HG02884 (cell line): ENCODE measurements at regions not wholly inside any gene's neighbourhood (a gene's known extent, or its start where the extent isn't known, plus 50 kb on each side); places are given as distances from the start of the nearest gene placed in this dataset.
"Not testable (repeated sequence)": the region's sequence is repeated elsewhere in the genome, so short reads cannot be mapped to it uniquely, and the experiment has no call there.

Source experiments
- ATAC-seq: cut with Tn5 transposase; IDR thresholded peaks from one replicate; pipeline ENCODE4 v1.9.1; 2021; ENCODE audit warnings: mild to moderate bottlenecking, moderate library complexity; ENCODE audit not compliant: unreplicated experiment

DNA sequence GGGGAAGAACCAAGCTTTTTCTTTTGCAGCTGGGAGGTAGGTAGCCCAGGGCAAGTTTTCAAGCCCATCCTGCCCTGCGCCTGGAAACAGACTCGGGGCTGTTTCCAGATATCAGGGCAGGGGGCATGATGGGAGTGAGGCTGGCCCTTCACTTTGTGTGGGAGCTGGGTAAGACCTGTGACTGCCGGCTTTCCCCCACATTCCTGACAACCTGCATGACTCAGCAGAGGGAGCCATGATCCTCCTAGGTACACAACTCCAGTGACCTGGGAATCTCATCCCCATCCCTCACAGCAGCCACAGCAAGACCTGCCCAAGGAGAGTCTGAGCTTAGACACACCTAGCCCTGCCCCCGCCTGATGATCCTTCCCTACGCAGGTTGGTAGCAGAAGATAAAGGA lies 280.8 kb downstream of the SOX4 start:
- ATAC-seq: no peak

DNA sequence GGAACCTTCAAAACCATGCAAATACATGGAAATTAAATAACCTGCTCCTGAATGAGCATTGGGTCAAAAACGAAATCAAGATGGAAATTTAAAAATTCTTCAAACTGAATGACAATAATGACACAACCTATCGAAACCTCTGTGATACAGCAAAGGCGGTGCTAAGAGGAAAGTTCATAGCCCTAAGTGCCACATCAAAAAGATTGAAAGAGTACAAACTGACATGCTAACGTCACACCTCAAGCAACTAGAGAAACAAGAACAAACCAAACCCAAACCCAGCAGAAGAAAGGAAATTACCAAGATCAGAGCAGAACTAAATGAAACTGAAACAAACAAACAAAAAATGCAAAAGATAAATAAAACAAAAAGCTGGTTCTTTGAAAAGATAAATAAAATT lies 283.5 kb downstream of the SOX4 start:
- not testable (repeated sequence) for ATAC-seq

DNA sequence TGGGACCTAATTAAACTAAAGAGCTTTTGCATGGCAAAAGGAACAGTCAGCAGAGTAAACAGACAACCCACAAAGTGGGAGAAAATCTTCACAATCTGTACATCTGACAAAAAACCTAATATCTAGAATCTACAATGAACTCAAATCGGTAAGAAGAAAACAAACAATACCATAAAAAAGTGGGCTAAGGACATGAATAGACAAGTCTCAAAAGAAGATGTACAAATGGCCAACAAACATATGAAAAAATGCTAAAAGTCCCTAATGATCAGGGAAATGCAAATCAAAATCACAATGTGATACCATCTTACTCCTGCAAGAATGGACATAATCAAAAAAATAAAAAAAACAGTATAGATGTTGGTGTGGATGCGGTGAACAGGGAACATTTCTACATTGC lies 286.7 kb downstream of the SOX4 start:
- not testable (repeated sequence) for ATAC-seq

DNA sequence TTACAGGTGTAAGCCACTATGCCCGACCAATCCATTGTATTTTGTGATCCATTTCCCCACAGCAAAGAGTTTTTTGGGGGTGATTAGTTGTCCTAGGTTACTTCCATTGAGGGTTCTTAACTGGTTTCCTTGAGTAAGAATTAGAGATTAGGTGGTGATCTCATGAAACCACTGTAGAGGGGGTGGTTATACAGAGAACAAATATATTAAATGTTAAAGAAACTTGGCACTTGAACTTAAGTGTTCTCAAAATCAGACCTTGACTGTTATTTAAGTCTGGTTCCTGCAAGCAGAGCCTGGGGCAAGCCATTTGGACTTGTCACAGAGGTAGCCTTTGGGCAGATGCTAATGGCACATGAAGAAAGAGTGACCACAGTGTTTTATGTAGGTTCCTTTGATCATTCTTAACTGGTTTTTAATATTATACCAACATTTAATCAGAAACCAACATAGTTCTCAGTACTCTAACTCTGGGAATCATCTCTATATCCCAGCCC lies 288.5 kb downstream of the SOX4 start:
- no peak for ATAC-seq

DNA sequence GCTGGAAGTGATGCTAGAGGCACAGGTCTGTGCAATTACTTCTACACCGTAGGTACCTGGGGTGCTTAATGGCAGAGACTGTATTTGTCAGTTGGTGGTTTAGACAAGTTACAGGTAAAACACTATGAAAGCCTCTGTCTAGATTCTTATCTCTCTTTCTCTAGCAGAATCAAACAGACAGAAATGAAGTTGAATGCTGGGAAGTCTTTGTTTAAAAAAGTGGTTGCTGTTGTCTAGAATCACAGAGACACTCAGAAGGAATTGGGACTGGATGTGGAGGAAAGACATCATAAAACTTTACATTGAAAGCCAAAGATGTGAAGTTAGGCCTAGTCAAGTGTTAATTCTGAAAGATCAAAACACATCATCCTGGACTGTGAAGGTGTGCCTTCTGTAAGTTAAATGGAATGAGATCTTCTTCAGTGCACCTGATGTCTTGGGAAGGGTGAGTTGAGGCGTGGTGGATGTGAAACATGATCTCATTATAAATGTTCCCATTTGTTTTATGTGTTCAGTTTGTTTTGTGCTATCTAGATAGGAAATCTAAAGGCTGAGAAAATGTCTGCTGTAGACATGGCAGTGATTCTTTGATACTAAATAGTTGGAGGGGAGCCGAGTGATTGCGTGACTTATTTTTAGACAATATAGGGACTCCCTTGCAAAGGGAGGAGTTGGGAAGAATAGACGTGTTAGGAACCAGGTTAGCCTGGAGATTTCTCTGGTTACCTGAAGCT lies 290.2 kb downstream of the SOX4 start:
- no peak for ATAC-seq

DNA sequence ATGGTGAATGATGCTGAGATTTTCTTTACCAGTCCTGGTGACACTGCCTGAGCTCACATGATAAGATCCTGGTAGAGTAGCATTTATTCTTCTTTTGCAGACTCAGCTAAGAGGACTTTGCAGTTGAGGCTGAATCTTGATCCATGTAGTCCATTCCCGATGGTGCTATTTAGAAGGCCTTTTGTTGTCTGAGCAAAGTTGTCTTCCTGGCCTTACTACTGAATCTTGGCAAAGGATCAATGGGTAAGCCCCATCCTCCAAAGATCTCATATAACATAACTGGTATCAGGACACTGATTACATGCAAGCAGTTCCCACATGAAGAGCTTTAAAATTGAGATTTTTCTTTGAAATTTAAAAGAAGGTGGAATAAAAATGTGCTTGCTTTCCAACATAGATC lies 291.6 kb downstream of the SOX4 start:
- ATAC-seq: no peak

DNA sequence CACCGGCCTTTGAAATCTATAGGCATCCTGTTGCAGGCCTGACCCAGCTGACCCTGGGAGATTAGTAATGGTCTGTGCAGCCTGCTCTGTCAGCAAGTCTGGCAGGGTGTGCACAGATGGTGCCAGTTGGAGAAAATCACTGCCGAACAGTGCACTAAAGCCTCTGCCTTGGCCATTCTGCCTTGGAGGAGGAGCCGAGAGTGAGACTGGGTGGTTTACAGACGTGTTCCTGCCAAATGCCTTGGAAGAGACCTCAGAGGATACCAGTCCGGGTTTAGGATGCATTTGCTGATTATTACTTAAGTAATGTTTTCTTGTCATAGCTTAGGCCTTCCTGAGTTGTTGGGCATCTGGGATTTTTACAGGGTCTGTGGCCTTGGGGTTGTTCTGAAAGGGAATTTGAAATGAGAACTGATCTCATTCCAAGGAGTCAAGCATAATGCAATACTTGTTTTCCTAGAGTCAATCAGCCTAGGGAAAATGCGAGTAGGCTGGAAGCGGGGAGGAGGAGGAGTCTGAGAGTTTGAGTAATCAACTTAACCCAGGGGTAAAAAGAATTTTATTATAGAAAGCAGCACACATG lies 292.1 kb downstream of the SOX4 start:
- ATAC-seq: no peak

DNA sequence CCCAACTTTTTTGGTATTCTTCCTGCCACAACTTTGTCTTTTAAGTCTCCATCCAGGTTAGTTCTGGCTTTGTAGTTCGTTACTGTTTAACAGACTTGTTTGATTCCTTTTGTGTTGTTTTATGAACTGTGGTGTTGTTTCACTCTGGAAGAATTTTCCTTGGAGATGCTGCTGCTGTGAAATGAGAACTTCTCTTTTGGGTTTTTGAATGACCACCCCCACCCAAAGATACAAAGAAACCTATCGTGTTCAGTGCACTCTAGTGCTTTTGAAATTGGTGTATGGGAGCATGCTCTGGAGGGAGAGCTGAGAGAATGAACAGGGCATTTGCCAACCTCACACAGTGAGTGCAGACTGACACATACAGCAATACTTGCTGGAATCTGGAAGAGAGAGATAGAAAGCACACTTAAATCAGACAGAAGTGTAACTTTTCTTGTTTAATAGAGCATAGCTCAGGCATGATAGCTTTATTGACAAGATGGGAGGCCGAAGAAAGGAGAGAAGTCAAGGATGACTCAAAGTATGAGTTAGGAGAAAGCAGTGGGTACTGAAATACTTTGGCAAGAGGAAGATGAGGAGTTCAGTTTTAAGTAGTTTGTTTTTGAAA lies 293.1 kb downstream of the SOX4 start:
- ATAC-seq: no peak

DNA sequence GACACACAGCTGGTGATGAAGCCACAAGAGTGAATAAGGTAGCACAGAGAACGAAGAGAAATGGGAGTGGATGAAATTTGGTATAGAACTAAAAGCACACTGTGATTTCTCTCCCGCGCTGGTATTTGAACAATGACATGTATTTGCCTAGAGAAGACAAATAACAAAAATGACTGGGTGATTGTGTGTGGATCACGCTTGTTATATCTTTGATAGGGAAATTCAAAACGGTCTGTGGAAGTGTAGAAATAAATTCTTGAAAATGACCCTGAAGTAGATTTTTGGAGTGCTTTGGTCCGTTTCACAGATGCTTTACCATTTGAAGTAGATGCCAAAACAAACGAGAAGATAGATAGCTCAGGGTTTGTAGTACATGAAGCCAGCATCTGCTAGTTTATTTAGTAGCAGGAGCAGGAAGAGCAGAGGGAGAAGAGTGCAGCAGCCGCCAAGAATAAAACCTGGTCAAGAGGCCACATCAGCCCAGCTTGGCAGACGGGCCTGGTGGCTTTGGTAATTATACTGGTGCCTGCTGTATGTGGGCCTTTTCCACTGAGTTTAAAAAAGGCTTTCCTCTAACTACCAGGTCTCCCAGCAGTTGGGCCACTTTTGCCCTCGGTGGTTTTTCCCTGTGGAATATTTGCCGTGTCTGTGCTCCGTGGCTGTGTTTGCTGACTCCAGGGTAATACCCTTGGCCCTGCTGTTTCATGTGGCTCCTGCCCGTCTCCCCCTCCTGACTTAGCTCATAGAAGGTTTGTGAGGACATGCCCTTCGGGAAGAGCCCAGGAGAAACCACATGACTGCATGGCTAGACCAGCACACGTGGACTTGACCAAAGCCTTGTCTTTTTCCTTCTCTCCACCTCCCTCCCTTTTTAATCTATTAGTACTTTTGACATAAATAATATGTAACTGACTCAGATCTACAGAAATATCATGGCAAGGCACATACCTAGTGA lies 294.0 kb downstream of the SOX4 start:
- no peak for ATAC-seq

DNA sequence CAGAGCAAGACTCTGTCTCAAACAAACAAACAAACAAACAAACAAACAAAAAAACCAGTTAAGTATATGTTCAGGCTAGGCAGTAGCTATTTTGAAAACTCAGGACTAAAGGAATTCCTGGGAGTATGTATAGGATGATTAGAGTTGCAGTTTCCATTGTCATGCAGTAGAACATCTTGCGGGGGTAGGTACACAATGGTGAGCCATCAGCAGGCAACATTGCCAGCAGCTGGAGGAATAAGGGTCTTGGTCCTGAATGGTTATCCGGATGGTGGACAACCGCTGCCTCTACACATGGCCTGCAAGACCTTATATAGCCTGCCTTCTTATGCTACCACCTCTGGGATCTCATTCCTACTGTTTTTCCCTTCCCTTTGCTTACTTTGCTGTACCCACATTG lies 297.5 kb downstream of the SOX4 start:
- no peak for ATAC-seq

DNA sequence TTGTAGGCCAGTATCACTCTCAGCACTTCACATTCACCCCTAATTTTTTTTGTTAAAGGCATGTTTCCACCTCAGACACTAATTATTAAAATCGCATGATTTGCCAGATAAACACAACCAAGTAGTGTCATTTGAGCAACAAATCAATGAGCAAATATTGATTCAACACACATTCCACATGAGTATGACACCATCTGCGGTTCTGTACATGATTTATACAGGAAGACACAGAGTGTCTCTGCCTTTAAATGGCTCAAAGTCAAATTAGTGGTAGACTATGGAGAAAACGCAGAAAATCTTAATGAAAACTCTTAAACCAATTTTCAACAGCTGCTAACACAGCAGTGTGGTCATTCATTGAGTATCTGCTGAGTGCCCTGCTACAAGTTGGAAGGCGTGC lies 300.2 kb downstream of the SOX4 start:
- no peak for ATAC-seq

DNA sequence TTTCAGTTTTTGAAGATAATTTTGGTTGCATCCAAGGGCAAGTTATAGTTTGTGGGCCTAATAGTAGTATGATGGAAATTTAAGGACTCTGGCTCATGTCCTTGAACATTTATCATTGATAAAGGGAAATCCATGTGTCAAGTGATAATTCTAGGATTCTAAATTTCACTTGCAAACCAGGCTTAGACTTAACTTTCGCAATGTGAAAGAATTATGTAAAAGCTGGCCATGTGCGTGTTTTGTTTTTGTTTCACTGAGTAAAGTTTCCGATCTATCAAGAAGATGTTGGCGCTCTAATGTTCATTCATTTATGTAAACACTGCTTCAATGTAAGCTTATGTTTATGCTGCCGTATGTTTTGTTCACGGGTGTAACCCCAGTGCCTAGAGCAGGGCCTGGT lies 302.0 kb downstream of the SOX4 start:
- no peak for ATAC-seq

DNA sequence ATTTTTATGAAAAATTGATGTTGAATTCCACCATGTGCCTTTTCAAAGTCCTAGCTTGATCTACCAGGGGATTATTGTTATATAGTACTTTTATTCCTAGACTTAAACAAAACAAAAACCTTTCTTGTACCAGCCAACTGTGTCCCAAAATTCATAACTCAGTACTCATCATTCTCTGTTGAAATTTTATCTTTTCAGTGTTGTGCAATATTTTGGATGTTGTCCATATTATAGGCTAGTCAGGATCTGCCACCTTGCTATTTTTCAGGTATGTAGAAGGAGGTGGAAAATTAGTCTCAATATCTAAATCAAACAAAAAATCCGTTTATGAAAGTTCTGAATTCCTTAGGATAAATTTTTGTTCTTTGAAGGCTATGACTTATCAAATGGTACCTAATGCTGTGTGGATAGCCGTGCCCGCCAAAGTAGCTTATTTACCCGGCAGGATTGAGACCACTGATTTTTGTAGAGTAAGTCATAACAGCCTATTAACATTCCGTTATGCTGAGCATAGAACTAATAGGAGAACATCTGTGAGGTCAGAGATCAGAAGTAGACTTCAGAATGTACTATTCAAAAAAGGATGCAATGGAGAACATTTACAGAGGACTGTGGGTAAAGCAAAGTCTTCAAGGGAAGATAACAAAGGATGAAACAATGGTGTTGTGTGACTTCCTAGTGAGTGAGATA lies 304.7 kb downstream of the SOX4 start:
- ATAC-seq: no peak

DNA sequence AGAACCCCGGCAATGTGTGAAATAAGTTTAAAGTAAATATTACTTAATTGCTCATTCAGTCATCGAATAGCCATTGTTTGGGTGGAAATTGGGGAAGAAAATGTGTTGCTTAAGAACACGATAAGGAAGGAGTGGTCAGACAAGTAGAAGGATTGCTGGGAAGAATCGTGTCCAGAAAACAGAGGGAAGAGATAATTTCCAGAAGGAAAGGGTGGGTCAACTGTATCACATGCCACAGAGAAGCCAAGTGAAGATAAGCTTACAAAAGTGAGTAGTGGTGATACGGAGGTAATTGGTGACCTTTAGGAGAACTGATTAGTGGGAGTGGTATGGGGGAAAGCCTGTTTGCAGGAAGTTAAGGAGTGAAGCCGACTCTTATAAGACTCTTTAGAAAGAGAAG lies 306.2 kb downstream of the SOX4 start:
- ATAC-seq: no peak

DNA sequence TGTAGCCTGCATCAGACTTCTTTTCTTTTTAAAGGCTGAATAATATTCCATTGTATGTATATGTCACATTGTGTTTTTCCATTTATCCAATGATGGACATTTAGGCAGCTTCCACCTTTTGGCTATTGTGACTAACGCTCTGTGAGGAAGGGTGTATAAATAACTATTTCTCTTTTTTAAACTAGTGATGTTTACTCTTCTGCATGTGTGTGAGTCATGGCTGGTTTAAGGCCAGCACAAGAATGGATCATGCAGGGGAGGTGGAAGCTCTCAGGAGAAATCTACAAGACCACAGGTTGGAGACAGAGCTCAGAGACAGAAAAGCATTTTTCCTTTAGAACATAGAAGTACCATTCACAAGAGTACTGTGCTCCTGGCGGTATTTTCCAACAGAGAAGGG lies 307.2 kb downstream of the SOX4 start:
- no peak for ATAC-seq

DNA sequence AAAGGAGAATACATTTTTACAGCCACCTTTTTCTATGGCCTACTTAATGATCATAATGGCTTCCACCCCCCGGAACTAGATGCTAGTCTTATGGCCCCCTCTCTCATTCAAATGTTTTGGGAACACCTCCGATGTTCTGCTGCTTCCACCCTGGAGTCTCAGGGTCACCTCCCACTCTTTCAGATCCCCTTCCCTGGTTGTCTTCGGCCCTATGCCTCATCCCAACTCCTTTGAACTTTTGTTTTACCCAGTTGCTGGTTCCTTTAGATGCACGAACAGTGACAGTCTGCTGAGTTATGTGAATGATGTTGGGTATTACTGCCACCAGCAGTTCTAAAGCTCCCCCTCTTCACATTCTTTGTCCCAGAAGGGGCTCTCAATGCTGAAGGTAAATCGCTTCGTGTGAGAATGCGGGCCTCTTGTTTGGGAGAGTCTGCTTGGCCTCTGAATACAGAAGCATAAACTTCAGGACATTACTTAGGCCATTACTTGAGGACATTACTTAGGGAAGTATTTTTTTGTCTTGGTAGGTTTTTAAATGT lies 309.1 kb downstream of the SOX4 start:
- ATAC-seq: no peak

DNA sequence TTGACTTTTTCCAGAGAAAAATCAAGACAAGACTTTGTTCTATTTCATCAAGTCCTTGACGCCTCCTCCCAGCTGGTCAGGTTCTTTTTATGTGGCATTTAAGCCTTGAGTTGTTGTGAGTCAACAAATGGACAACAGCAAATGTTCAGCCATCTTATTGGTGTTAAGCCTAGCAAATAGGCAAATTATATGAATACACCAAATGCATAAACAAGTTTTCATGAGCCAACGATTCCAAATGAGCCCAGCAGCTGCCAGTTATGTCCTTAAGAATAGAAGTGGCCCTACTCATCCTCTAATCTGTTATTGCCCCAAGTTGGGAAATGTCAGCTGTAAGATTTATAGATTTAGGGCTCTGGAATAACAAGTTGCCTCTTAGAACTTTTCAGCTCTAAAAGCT lies 312.0 kb downstream of the SOX4 start:
- no peak for ATAC-seq

DNA sequence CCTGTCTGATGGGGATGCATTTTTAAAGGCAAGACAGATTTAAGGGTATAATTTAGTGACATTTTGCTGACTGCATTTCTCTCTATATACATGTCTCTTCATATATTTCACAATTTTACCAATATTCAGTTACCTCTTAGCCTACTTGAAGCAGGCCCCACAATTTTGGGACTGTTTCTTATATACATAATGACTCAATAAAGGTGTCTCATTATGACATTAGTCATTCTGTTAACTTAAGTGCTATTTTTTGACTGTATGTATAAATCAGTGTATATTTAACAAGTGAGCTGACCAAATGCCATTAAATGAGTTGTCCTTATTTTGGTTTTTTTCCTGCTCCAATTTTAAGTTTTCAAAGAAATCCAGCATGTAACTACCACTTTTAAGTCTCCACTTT lies 313.3 kb downstream of the SOX4 start:
- no peak for ATAC-seq

DNA sequence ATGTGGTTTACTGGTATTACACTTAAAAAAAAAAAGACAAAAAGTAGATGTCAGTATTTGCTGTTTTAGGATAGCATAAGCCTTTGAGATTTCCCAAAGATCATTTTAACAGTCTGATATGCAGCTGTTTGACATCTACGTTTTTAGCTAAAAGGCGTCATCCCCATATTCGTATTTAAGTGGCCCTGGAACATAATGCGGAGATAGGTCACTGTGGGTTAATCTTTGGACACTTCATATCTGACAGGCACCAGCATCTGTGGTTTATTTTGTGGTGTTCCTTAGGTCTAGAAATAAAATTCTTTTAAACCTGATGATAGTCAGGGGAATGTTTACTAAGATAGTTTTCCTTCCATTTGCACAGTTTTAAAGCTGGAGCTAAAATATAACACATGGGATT lies 313.7 kb downstream of the SOX4 start:
- ATAC-seq: no peak

DNA sequence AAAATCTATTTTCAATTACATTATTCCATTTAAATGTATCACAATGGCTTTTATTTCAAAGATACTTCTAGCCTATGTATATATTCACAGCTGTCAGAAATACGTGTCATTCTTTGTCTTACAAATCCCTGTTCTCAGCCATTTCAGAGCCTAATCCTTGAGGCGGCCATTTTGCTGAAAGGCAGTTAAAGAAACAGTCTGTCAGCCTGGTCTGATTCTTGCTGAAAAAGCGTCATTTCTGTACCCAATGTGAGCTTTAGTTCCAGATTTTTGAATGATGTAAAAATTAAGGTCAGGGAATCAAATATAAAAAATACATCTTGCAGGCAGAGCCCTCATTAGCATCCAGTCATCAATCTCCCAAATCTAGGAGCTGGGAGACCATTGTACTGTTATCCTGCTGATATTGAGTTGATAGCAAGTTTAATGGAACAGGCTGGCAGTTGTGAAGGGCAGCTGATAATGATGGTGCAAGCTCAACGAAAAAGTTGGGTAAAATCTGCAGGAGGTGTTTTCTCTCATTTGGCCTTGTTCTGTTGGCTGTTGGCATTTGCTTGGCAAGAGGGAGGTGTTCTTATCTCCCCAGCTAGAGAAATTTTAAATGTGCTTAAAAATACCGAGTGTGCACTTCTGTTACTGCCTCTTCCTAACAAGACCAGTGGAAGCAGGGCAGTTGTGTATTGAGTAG lies 314.8 kb downstream of the SOX4 start:
- ATAC-seq: no peak
